GM12872 (cell line): ENCODE measurements at regions not wholly inside any gene's neighbourhood (a gene's known extent, or its start where the extent isn't known, plus 50 kb on each side); places are given as distances from the start of the nearest gene placed in this dataset.

ENCODE experiments used
- TF ChIP-seq, protein P1 (sequence below): IDR thresholded peaks from 3 replicates; pipeline ENCODE4 v1.5.1; 2011; ENCODE audit warnings: low read depth, mild to moderate bottlenecking, low read length, moderate library complexity; ENCODE audit not compliant: insufficient read depth

DNA sequence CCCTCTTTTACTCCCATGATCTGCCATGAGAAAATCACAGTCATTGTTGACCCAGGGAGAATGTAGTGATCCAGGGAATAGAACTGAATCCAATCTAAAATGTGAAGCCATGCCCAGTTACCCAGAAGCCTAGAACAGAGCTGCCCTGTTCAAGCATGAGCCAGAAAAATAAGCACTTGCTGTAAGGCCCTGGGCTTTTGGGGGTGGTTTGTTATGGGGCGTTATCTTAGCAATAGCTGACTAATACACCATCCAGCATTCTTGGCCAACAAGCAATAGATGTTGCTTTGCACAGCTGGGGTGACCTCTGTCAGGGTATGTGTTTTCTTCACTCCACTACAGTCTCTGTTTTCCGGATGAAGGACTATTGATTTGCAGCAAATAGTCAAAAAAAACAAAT lies 120.4 kb downstream of the ZFP64 start:
- TF ChIP-seq, protein P1, sequence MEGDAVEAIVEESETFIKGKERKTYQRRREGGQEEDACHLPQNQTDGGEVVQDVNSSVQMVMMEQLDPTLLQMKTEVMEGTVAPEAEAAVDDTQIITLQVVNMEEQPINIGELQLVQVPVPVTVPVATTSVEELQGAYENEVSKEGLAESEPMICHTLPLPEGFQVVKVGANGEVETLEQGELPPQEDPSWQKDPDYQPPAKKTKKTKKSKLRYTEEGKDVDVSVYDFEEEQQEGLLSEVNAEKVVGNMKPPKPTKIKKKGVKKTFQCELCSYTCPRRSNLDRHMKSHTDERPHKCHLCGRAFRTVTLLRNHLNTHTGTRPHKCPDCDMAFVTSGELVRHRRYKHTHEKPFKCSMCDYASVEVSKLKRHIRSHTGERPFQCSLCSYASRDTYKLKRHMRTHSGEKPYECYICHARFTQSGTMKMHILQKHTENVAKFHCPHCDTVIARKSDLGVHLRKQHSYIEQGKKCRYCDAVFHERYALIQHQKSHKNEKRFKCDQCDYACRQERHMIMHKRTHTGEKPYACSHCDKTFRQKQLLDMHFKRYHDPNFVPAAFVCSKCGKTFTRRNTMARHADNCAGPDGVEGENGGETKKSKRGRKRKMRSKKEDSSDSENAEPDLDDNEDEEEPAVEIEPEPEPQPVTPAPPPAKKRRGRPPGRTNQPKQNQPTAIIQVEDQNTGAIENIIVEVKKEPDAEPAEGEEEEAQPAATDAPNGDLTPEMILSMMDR: no peak

DNA sequence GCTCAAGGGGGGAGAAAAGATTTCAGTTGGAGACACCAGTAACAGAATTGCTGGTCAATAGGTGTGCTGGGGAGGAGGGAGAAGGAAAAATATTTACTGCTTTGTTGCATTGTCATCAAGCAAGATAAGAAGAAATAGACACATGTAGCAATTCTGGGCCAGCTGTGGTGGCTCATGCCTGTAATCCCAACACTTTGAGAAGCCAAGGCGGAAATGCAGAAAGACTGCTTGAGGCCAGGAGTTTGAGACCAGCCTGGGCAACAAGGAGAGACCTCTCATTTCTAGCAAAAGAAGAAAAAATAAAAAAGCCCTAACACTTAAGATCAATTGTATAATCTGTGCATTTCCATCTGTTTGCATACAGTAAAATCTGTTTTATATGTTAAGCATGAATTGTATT lies 126.6 kb downstream of the ZFP64 start:
- TF ChIP-seq, protein P1: no peak

DNA sequence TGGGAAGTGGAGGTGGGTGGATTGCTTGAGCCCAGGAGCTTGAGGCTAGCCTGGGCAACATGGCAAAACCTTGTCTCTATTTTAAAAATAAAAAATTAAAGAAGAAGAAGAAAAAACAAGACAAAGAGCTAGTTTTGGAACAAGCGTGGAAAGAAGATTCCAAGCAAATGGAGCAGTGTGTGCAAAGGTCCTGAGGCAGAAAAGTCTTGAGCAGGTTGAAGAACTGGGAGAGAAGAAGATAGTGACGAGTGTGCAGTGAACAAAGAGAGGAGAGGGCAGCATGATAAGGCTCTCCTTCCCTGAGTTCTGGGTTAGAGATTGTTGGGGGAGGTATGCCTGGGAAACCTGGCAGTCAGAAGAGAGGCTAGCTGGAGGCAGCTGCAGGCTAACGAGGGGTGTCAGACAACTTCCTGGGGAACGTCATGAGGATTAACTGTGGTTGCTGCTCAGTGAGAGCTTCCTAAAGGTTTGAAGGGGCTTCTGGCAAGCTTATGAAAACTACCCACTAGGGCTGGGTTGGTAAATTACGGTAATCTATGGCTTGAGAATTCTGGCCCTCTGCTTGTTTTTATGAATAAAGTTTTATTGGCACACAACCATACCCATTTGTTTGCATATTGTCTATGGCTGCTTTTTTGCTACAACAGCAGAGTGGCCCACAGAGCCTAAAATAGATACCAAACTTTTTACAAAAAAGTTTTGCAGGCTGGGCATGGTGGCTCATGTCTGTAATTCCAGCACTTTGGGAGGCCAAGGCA lies 128.9 kb downstream of the ZFP64 start:
- TF ChIP-seq, protein P1: no peak

DNA sequence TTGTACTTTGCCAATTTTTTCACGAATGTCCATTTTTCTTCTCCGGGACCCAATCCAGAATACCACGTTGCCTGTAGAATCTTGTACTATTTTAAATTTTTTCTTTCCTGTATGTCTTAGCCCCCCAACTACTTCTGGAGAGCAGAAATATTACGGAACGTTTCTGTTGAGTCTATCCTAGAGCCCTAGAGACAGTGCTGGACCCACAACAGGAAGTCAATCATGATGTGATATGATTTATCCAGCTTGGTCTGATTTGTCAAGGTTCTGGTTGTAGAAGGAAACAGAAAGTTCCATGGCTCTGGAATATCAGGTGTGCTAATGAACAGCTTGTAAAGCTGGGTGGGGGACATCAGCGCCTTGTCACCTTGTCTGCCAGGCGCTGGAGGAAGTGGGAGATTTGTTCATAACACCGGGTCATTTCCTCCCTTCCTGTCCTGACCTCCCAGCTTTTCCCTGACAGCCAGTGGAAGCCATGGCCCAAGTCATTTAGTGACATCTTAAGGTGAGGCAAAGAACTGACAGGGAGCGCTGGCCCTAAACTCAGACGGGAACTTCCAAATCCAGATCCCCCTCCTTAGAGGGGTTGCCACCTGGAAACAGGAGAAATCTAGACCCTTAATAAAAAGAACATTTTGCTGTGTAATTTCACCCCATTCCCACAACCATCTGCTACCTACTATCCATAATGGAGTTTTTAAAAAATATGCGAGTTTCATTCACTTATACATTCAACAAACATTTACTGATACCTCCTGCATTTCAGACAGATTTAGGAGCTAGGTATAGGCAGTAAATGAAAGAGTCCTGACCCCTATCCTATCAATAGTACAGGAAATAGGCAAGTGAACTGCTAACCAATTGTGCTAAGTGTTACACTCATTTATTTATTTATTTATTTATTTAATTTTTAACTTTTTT lies 130.5 kb downstream of the ZFP64 start:
- TF ChIP-seq, protein P1: no peak

DNA sequence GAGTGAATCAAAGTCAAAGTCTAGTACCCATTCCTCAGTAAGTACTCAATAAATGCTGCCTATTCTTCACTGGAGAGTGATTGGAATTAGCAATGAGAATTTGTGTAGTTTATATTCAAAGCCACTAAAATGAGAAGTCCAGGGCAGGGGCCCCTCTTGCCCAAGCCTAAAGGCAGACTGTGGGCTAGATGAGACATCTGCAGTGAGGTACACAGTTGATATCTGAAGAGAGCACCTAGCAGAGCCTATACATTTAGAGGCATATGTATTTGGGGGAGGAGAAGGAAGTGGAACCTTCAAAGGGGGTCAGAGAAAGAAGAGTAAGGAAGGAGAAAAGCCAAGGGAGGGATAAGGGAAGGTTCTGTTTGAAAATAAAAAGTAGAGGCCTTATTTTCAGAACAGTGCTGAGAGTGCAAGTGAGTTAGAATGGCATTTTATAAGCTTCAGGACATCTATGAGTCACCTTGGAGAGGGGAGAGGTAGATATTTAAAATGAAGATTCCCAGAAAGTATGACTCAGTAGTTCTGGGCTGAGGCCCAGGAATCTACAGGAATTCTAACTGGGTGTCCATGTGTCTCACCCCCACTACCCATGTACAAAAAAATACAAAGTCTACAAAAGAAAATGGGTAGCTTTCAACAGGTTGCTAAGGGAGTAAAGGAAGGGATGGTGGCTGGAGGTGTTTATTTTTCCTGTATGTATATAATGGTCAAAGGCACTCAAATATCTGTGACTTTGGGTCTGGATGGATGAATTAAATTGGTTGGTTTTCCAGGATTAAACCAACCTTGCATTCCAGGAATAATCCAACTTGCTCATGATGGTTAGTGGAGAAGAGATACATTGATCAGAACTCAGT lies 135.1 kb downstream of the ZFP64 start:
- TF ChIP-seq, protein P1: no peak

DNA sequence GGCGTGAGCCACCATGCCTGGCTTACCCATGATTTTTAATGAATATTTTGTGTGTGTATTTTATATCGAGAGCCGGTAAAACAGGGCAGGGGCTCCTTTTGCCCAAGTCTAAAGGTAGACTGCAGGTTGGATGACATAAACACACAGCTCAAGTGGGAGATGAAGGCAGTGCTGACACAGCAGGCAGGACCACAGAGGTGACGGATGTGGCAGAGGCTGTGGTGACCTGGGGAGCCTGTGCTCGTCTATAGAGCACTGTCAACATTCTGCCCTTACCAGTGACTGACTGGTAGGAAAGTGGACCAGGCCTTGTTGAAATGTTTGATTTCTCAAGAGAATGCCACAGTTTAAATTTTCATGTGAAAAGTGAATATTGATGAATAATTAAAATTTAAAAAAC lies 137.5 kb downstream of the ZFP64 start:
- TF ChIP-seq, protein P1: no peak
